ENCODE measurements at regions not wholly inside any gene's neighbourhood (a gene's known extent, or its start where the extent isn't known, plus 50 kb on each side); places are given as distances from the start of the nearest gene placed in this dataset.

GRCh38 chr3:5441401-5441800 lies 253.9 kb downstream of the EDEM1 start:
- Histone ChIP-seq H3K9me3 (ENCODE audit: insufficient read depth, low read depth, low read length) (no peaks in the 10 kb centered on the region), H3K36me3 (ENCODE audit: insufficient read depth, low read length) (no peaks in the 10 kb centered on the region), H4K20me1 (ENCODE audit: insufficient read depth, low read length) (no peaks in the 10 kb centered on the region), H3K4me1 (ENCODE audit: insufficient read depth, low read length) (no peaks in the 10 kb centered on the region), H3K27me3 (ENCODE audit: insufficient read depth, low read length) (no peaks in the 10 kb centered on the region), H3K4me3 (ENCODE audit: insufficient read depth, low read depth, low read length) (no peak overlapping the region), H3K9ac (ENCODE audit: low read length) (no peak overlapping the region), H3K27ac (ENCODE audit: low read depth, low read length) (no peak overlapping the region), H2AFZ (ENCODE audit: low read depth, low read length) (no peak overlapping the region), H3K4me2 (ENCODE audit: low read length) (no peak overlapping the region), H3K79me2 (ENCODE audit: insufficient read depth, low read length) (no peaks in the 10 kb centered on the region)
- TF ChIP-seq, protein P1, sequence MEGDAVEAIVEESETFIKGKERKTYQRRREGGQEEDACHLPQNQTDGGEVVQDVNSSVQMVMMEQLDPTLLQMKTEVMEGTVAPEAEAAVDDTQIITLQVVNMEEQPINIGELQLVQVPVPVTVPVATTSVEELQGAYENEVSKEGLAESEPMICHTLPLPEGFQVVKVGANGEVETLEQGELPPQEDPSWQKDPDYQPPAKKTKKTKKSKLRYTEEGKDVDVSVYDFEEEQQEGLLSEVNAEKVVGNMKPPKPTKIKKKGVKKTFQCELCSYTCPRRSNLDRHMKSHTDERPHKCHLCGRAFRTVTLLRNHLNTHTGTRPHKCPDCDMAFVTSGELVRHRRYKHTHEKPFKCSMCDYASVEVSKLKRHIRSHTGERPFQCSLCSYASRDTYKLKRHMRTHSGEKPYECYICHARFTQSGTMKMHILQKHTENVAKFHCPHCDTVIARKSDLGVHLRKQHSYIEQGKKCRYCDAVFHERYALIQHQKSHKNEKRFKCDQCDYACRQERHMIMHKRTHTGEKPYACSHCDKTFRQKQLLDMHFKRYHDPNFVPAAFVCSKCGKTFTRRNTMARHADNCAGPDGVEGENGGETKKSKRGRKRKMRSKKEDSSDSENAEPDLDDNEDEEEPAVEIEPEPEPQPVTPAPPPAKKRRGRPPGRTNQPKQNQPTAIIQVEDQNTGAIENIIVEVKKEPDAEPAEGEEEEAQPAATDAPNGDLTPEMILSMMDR (IDR thresholded peaks at IDR 0.05; ENCODE audit: insufficient read depth, low read depth, low read length) = no peak
- TF ChIP-seq EZH2 (IDR thresholded peaks at IDR 0.05; ENCODE audit: insufficient read depth, low read length) = no peak
- H3K4me1 Mint-ChIP-seq (ENCODE audit: low read depth, unreplicated experiment) = no peaks in the 10 kb centered on the region
- peaks cover 7% of the 10 kb centered on the region for H3K9me3 Mint-ChIP-seq (ENCODE audit: unreplicated experiment)
- no peak overlapping the region for H3K27ac Mint-ChIP-seq (ENCODE audit: unreplicated experiment)
- H3K4me3 Mint-ChIP-seq (ENCODE audit: unreplicated experiment) = no peak overlapping the region
- no peaks in the 10 kb centered on the region for H3K36me3 Mint-ChIP-seq (ENCODE audit: low read depth, unreplicated experiment)
- H3K27me3 Mint-ChIP-seq (ENCODE audit: low read depth, unreplicated experiment) = no peaks in the 10 kb centered on the region
- no peak for DNase-seq (ENCODE audit: low read depth)
- FAIRE-seq = no peak

DNA sequence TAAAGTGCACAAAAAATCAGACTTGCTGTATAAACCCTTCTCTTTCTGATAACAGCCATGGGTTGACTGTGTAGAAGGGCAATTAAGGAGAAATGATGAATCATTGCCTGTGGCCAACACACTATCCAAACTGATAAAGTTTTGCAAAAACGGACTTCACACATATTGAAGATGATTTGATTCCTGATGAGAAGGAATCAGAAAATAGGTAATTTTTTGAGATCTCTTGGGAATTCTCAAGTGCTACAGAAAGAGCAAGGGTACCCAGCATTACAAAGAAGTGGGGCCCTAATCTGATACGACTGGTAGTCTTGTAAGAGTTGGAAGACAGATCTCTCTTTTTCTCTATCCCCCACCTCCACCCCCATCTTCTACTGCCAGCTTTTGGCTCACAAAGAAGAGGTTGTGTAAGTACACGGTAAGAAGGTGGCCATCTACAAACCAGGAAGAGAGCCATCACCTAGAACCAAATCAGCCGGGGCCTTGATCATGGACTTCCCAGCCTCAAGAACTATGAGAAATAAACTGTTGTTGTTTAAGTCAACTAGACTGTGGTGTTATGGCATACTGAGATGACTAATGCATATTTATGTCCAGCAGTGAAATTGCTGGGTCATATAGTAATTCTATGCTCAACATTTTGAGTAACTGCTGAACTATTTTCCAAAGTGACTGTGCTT lies 254.7 kb downstream of the EDEM1 start:
- Histone ChIP-seq H3K4me1 (ENCODE audit: insufficient read depth, low read length) (no peaks in the 10 kb centered on the region), H3K9ac (ENCODE audit: low read length) (no peak overlapping the region), H3K27ac (ENCODE audit: low read depth, low read length) (no peak overlapping the region), H2AFZ (ENCODE audit: low read depth, low read length) (no peak overlapping the region), H3K27me3 (ENCODE audit: insufficient read depth, low read length) (no peaks in the 10 kb centered on the region), H3K4me3 (ENCODE audit: insufficient read depth, low read depth, low read length) (no peak overlapping the region), H3K36me3 (ENCODE audit: insufficient read depth, low read length) (no peaks in the 10 kb centered on the region), H3K79me2 (ENCODE audit: insufficient read depth, low read length) (no peaks in the 10 kb centered on the region), H3K9me3 (ENCODE audit: insufficient read depth, low read depth, low read length) (no peaks in the 10 kb centered on the region), H3K4me2 (ENCODE audit: low read length) (no peak overlapping the region), H4K20me1 (ENCODE audit: insufficient read depth, low read length) (no peaks in the 10 kb centered on the region)
- Mint-ChIP-seq H3K36me3 (ENCODE audit: low read depth, unreplicated experiment) (no peaks in the 10 kb centered on the region), H3K4me3 (ENCODE audit: unreplicated experiment) (no peak overlapping the region), H3K27me3 (ENCODE audit: low read depth, unreplicated experiment) (no peaks in the 10 kb centered on the region), H3K27ac (ENCODE audit: unreplicated experiment) (no peak overlapping the region), H3K4me1 (ENCODE audit: low read depth, unreplicated experiment) (no peaks in the 10 kb centered on the region), H3K9me3 (ENCODE audit: unreplicated experiment) (peaks cover 7% of the 10 kb centered on the region)
- DNase-seq (ENCODE audit: low read depth) (no peak), FAIRE-seq (no peak)
- TF ChIP-seq, protein P1 (IDR thresholded peaks at IDR 0.05; ENCODE audit: insufficient read depth, low read depth, low read length) = no peak

GRCh38 chr3:5442786-5443138 lies 255.3 kb downstream of the EDEM1 start:
- Histone ChIP-seq H3K27ac (ENCODE audit: low read depth, low read length) (no peak overlapping the region), H3K27me3 (ENCODE audit: insufficient read depth, low read length) (no peaks in the 10 kb centered on the region), H3K4me1 (ENCODE audit: insufficient read depth, low read length) (no peaks in the 10 kb centered on the region), H3K79me2 (ENCODE audit: insufficient read depth, low read length) (no peaks in the 10 kb centered on the region), H3K9ac (ENCODE audit: low read length) (no peak overlapping the region), H3K9me3 (ENCODE audit: insufficient read depth, low read depth, low read length) (no peaks in the 10 kb centered on the region), H3K4me2 (ENCODE audit: low read length) (no peak overlapping the region), H3K4me3 (ENCODE audit: insufficient read depth, low read depth, low read length) (no peak overlapping the region), H4K20me1 (ENCODE audit: insufficient read depth, low read length) (no peaks in the 10 kb centered on the region), H3K36me3 (ENCODE audit: insufficient read depth, low read length) (no peaks in the 10 kb centered on the region), H2AFZ (ENCODE audit: low read depth, low read length) (no peak overlapping the region)
- H3K4me3 Mint-ChIP-seq (ENCODE audit: unreplicated experiment) = no peak overlapping the region
- no peaks in the 10 kb centered on the region for H3K4me1 Mint-ChIP-seq (ENCODE audit: low read depth, unreplicated experiment)
- H3K36me3 Mint-ChIP-seq (ENCODE audit: low read depth, unreplicated experiment) = no peaks in the 10 kb centered on the region
- no peaks in the 10 kb centered on the region for H3K27me3 Mint-ChIP-seq (ENCODE audit: low read depth, unreplicated experiment)
- H3K27ac Mint-ChIP-seq (ENCODE audit: unreplicated experiment) = no peak overlapping the region
- peaks cover 7% of the 10 kb centered on the region for H3K9me3 Mint-ChIP-seq (ENCODE audit: unreplicated experiment)
- FAIRE-seq = no peak
- DNase-seq (ENCODE audit: low read depth) = no peak
- TF ChIP-seq EZH2 (IDR thresholded peaks at IDR 0.05; ENCODE audit: insufficient read depth, low read length) = no peak
- TF ChIP-seq, protein P1 (IDR thresholded peaks at IDR 0.05; ENCODE audit: insufficient read depth, low read depth, low read length) = no peak
